Astrocyte of the cerebellum (primary cell): ENCODE measurements at regions not wholly inside any gene's neighbourhood (a gene's known extent, or its start where the extent isn't known, plus 50 kb on each side); places are given as distances from the start of the nearest gene placed in this dataset.

Source experiments
- DNase-seq: peaks from one replicate; pipeline ENCODE4 v3.0.0-alpha.2; 2011; ENCODE audit warnings: low read depth
- H3K4me3 ChIP-seq: 2 replicates; pipeline ENCODE4 v1.5.1; 2011; ENCODE audit warnings: mild to moderate bottlenecking, low read depth, low read length, moderate library complexity
- CTCF ChIP-seq: IDR thresholded peaks from 2 replicates; pipeline ENCODE4 v1.5.1; 2012; ENCODE audit warnings: low read length, low read depth, moderate library complexity, mild to moderate bottlenecking; ENCODE audit errors: missing control alignments
- in situ Hi-C: cut with HindIII; loops from 2 replicates; pipeline ENCODE4 v1.10.0; 2017; ENCODE audit warnings: low sequenced_read_pairs

- no peak overlapping the region for H3K4me3 ChIP-seq
- in situ Hi-C loops, result no loop called here
- DNase-seq, result no peak
- TF ChIP-seq CTCF, result no peak
Observed at GRCh38 chr20:55103188-55103587, 627.8 kb downstream of the DOK5 start.

- in situ Hi-C loops, result no loop called here
Observed at GRCh38 chr20:55099251-55099650, 623.9 kb downstream of the DOK5 start.

GRCh38 chr20:55097621-55098020, 622.2 kb downstream of the DOK5 start:
- no peak overlapping the region for H3K4me3 ChIP-seq
- DNase-seq, result no peak
- no peak for TF ChIP-seq CTCF
- in situ Hi-C loops, result no loop called here

More at GRCh38 chr20:55099251-55099650, 623.9 kb downstream of the DOK5 start:
- TF ChIP-seq CTCF, result no peak
- DNase-seq, result no peak
- H3K4me3 ChIP-seq, result no peak overlapping the region

- no peak for TF ChIP-seq CTCF
- DNase-seq, result no peak
- in situ Hi-C loops, result no loop called here
- no peak overlapping the region for H3K4me3 ChIP-seq
Observed at GRCh38 chr20:55095745-55096400, 620.5 kb downstream of the DOK5 start.

GRCh38 chr20:55094353-55094861, 619.0 kb downstream of the DOK5 start:
- in situ Hi-C loops, result no loop called here
- no peak for DNase-seq
- no peak overlapping the region for H3K4me3 ChIP-seq
- TF ChIP-seq CTCF, result no peak

- no peak for DNase-seq
- TF ChIP-seq CTCF, result no peak
- in situ Hi-C loops, result no loop called here
Observed at GRCh38 chr20:55090286-55090685, 614.9 kb downstream of the DOK5 start.

More at GRCh38 chr20:55090286-55090685, 614.9 kb downstream of the DOK5 start:
- no peak overlapping the region for H3K4me3 ChIP-seq
